Activated naive CD4-positive, alpha-beta T cell treated with anti-CD3 and anti-CD28 coated beads, Interleukin-2, amount 50 U/mL, for 24 hours (primary cell): ENCODE measurements at regions not wholly inside any gene's neighbourhood (a gene's known extent, or its start where the extent isn't known, plus 50 kb on each side); places are given as distances from the start of the nearest gene placed in this dataset.
"Not testable (repeated sequence)": the region's sequence is repeated elsewhere in the genome, so short reads cannot be mapped to it uniquely, and the experiment has no call there.

Experiments used
- H3K27ac Mint-ChIP-seq: one replicate; pipeline ENCODE4 v1.8.0; 2021; ENCODE audit warnings: mild to moderate bottlenecking, mixed read lengths
- H3K27me3 Mint-ChIP-seq: one replicate; pipeline ENCODE4 v1.8.0; 2021; ENCODE audit warnings: mixed read lengths
- H3K36me3 Mint-ChIP-seq: one replicate; pipeline ENCODE4 v1.8.0; 2021; ENCODE audit warnings: mixed read lengths
- H3K4me1 Mint-ChIP-seq: one replicate; pipeline ENCODE4 v1.8.0; 2021; ENCODE audit warnings: mixed read lengths
- H3K4me3 Mint-ChIP-seq: one replicate; pipeline ENCODE4 v1.8.0; 2021; ENCODE audit warnings: mild to moderate bottlenecking, mixed read lengths
- H3K9me3 Mint-ChIP-seq: one replicate; pipeline ENCODE4 v1.8.0; 2021; ENCODE audit warnings: mixed read lengths

- no peaks in the 10 kb centered on the region for H3K27me3 Mint-ChIP-seq
- H3K4me3 Mint-ChIP-seq = no peak overlapping the region
- no peaks in the 10 kb centered on the region for H3K36me3 Mint-ChIP-seq
- H3K9me3 Mint-ChIP-seq = no peaks in the 10 kb centered on the region
- no peak overlapping the region for H3K27ac Mint-ChIP-seq
- H3K4me1 Mint-ChIP-seq = no peaks in the 10 kb centered on the region
Measured at GRCh38 chr11:92457250-92457649, 232.6 kb downstream of the FAT3 start.

- Mint-ChIP-seq H3K4me1 (no peaks in the 10 kb centered on the region), H3K4me3 (no peak overlapping the region), H3K36me3 (no peaks in the 10 kb centered on the region), H3K27me3 (no peaks in the 10 kb centered on the region), H3K27ac (no peak overlapping the region), H3K9me3 (no peaks in the 10 kb centered on the region)
Measured at GRCh38 chr11:92458486-92458885, 233.9 kb downstream of the FAT3 start.

- Mint-ChIP-seq H3K4me3 (no peak overlapping the region), H3K4me1 (no peaks in the 10 kb centered on the region), H3K27me3 (peaks cover 2% of the 10 kb centered on the region)
Measured at GRCh38 chr11:92460213-92460612, 235.6 kb downstream of the FAT3 start.

GRCh38 chr11:92461447-92461846 lies 236.8 kb downstream of the FAT3 start:
- H3K27me3 Mint-ChIP-seq = peaks cover 2% of the 10 kb centered on the region
- H3K27ac Mint-ChIP-seq = no peak overlapping the region
- no peak overlapping the region for H3K4me3 Mint-ChIP-seq
- no peaks in the 10 kb centered on the region for H3K36me3 Mint-ChIP-seq
- no peaks in the 10 kb centered on the region for H3K9me3 Mint-ChIP-seq
- no peaks in the 10 kb centered on the region for H3K4me1 Mint-ChIP-seq

More at GRCh38 chr11:92460213-92460612, 235.6 kb downstream of the FAT3 start:
- H3K27ac Mint-ChIP-seq = no peak overlapping the region
- H3K9me3 Mint-ChIP-seq = no peaks in the 10 kb centered on the region
- no peaks in the 10 kb centered on the region for H3K36me3 Mint-ChIP-seq

GRCh38 chr11:92462821-92463220 lies 238.2 kb downstream of the FAT3 start:
- Mint-ChIP-seq H3K4me3 (no peak overlapping the region), H3K4me1 (no peaks in the 10 kb centered on the region), H3K9me3 (no peaks in the 10 kb centered on the region)

GRCh38 chr11:92464822-92465221 lies 240.2 kb downstream of the FAT3 start:
- H3K36me3 Mint-ChIP-seq = no peaks in the 10 kb centered on the region
- no peak overlapping the region for H3K27ac Mint-ChIP-seq
- peaks cover 2% of the 10 kb centered on the region for H3K27me3 Mint-ChIP-seq

More at GRCh38 chr11:92462821-92463220, 238.2 kb downstream of the FAT3 start:
- Mint-ChIP-seq H3K27me3 (peaks cover 2% of the 10 kb centered on the region), H3K27ac (no peak overlapping the region), H3K36me3 (no peaks in the 10 kb centered on the region)

GRCh38 chr11:92465410-92465809 lies 240.8 kb downstream of the FAT3 start:
- not testable (repeated sequence) for H3K27me3 Mint-ChIP-seq, H3K9me3 Mint-ChIP-seq, H3K27ac Mint-ChIP-seq, H3K36me3 Mint-ChIP-seq, H3K4me1 Mint-ChIP-seq, H3K4me3 Mint-ChIP-seq

More at GRCh38 chr11:92464822-92465221, 240.2 kb downstream of the FAT3 start:
- Mint-ChIP-seq H3K9me3 (no peaks in the 10 kb centered on the region), H3K4me3 (no peak overlapping the region), H3K4me1 (no peaks in the 10 kb centered on the region)

GRCh38 chr11:92473736-92474135 lies 249.1 kb downstream of the FAT3 start:
- no peak overlapping the region for H3K27ac Mint-ChIP-seq
- H3K36me3 Mint-ChIP-seq = no peaks in the 10 kb centered on the region
- no peak overlapping the region for H3K4me3 Mint-ChIP-seq
- no peaks in the 10 kb centered on the region for H3K4me1 Mint-ChIP-seq
- no peaks in the 10 kb centered on the region for H3K9me3 Mint-ChIP-seq
- peaks cover 1% of the 10 kb centered on the region for H3K27me3 Mint-ChIP-seq

GRCh38 chr11:92475316-92475715 lies 250.7 kb downstream of the FAT3 start:
- H3K27me3 Mint-ChIP-seq = peaks cover 1% of the 10 kb centered on the region
- no peaks in the 10 kb centered on the region for H3K4me1 Mint-ChIP-seq
- no peaks in the 10 kb centered on the region for H3K9me3 Mint-ChIP-seq
- no peak overlapping the region for H3K27ac Mint-ChIP-seq
- H3K36me3 Mint-ChIP-seq = no peaks in the 10 kb centered on the region
- no peak overlapping the region for H3K4me3 Mint-ChIP-seq

- Mint-ChIP-seq H3K9me3 (no peaks in the 10 kb centered on the region), H3K27me3 (peaks cover 1% of the 10 kb centered on the region), H3K27ac (no peak overlapping the region), H3K4me3 (no peak overlapping the region), H3K36me3 (no peaks in the 10 kb centered on the region), H3K4me1 (no peaks in the 10 kb centered on the region)
Measured at GRCh38 chr11:92475819-92476218, 251.2 kb downstream of the FAT3 start.

- no peak overlapping the region for H3K27ac Mint-ChIP-seq
- peaks cover 1% of the 10 kb centered on the region for H3K27me3 Mint-ChIP-seq
- H3K4me1 Mint-ChIP-seq = no peaks in the 10 kb centered on the region
- H3K9me3 Mint-ChIP-seq = no peaks in the 10 kb centered on the region
- no peaks in the 10 kb centered on the region for H3K36me3 Mint-ChIP-seq
- H3K4me3 Mint-ChIP-seq = no peak overlapping the region
Measured at GRCh38 chr11:92477686-92478085, 253.1 kb downstream of the FAT3 start.

GRCh38 chr11:92480499-92480898 lies 255.9 kb downstream of the FAT3 start:
- H3K4me1 Mint-ChIP-seq = no peaks in the 10 kb centered on the region
- no peaks in the 10 kb centered on the region for H3K9me3 Mint-ChIP-seq
- H3K36me3 Mint-ChIP-seq = no peaks in the 10 kb centered on the region
- H3K4me3 Mint-ChIP-seq = no peak overlapping the region
- no peaks in the 10 kb centered on the region for H3K27me3 Mint-ChIP-seq
- no peak overlapping the region for H3K27ac Mint-ChIP-seq

GRCh38 chr11:92482492-92483060 lies 258.0 kb downstream of the FAT3 start:
- Mint-ChIP-seq H3K4me3 (no peak overlapping the region), H3K9me3 (no peaks in the 10 kb centered on the region), H3K27me3 (no peaks in the 10 kb centered on the region), H3K4me1 (no peaks in the 10 kb centered on the region), H3K27ac (no peak overlapping the region), H3K36me3 (no peaks in the 10 kb centered on the region)

GRCh38 chr11:92484570-92484969 lies 260.0 kb downstream of the FAT3 start:
- Mint-ChIP-seq H3K27ac (no peak overlapping the region), H3K9me3 (no peaks in the 10 kb centered on the region), H3K27me3 (no peaks in the 10 kb centered on the region), H3K4me1 (no peaks in the 10 kb centered on the region), H3K36me3 (no peaks in the 10 kb centered on the region), H3K4me3 (no peak overlapping the region)

- H3K27me3 Mint-ChIP-seq = no peaks in the 10 kb centered on the region
- no peaks in the 10 kb centered on the region for H3K9me3 Mint-ChIP-seq
- no peak overlapping the region for H3K27ac Mint-ChIP-seq
- H3K4me1 Mint-ChIP-seq = no peaks in the 10 kb centered on the region
- H3K36me3 Mint-ChIP-seq = no peaks in the 10 kb centered on the region
- H3K4me3 Mint-ChIP-seq = no peak overlapping the region
Measured at GRCh38 chr11:92489826-92490399, 265.3 kb downstream of the FAT3 start.

GRCh38 chr11:92492372-92492771 lies 267.8 kb downstream of the FAT3 start:
- Mint-ChIP-seq H3K36me3 (no peaks in the 10 kb centered on the region), H3K4me1 (no peaks in the 10 kb centered on the region), H3K27me3 (no peaks in the 10 kb centered on the region), H3K4me3 (no peak overlapping the region), H3K27ac (no peak overlapping the region), H3K9me3 (no peaks in the 10 kb centered on the region)
